Thyroid gland (tissue), 4 donors: ENCODE measurements at regions not wholly inside any gene's neighbourhood (a gene's known extent, or its start where the extent isn't known, plus 50 kb on each side); places are given as distances from the start of the nearest gene placed in this dataset.

Source experiments
- DNase-seq, 2 donors: peaks; one replicate each; pipeline ENCODE4 v3.0.0-alpha.2; 2019
- H3K27ac ChIP-seq, 3 donors: fragments of 200-600 bp; sonication (generic); 1 replicate in 2 of 3; 2 replicates in 1 of 3; pipeline ENCODE4 v1.5.1; 2016 to 2019; ENCODE audit warnings: mild to moderate bottlenecking in 1 of 3, moderate library complexity in 1 of 3
- H3K27me3 ChIP-seq: fragments of 200-600 bp; sonication (generic); one replicate; pipeline ENCODE4 v1.5.1; 2019
- H3K36me3 ChIP-seq, 2 donors: fragments of 200-600 bp; sonication (generic); one replicate each; pipeline ENCODE4 v1.5.1; 2016 to 2019
- H3K4me1 ChIP-seq, 2 donors: fragments of 200-600 bp; sonication (generic); one replicate each; pipeline ENCODE4 v1.5.1; 2017 to 2019
- H3K4me3 ChIP-seq, 3 donors: fragments of 200-600 bp; sonication (generic); replicated peaks in 1 of 3; 1 replicate in 2 of 3; 2 replicates in 1 of 3; pipeline ENCODE4 v1.5.1; 2016; ENCODE audit warnings: mild to moderate bottlenecking in 1 of 3
- H3K9me3 ChIP-seq: fragments of 200-600 bp; sonication (generic); one replicate; pipeline ENCODE4 v1.5.1; 2017
- POLR2A ChIP-seq, 2 donors: fragments of 450-650 bp; IDR thresholded peaks; one replicate each; pipeline ENCODE4 v1.6.1; 2017; ENCODE audit warnings: antibody characterized with exemption in 2 of 2, mild to moderate bottlenecking in 2 of 2, moderate library complexity in 1 of 2
- WGBS, 2 donors: methylation state at CpG; one replicate each; pipeline ENCODE4 v1.1.5; 2017; 5-methylcytosine and 5-hydroxymethylcytosine counted together
- intact Hi-C: fragments of 100-400 bp; cut with DNase I; formaldehyde crosslinking; loops from one replicate; pipeline ENCODE4 v1.15.1; 2023
- TF ChIP-seq, protein P1 (sequence below), 6 experiments: fragments of 200-600 bp in 3 of 6; fragments of 450-650 bp in 3 of 6; sonication (generic) in 3 of 6; IDR thresholded peaks; one replicate each; pipeline ENCODE4 v1.5.1; 2016 to 2019; ENCODE audit warnings: antibody characterized with exemption in 6 of 6, mild to moderate bottlenecking in 2 of 6, inconsistent platforms in 1 of 6, moderate library complexity in 1 of 6

DNA sequence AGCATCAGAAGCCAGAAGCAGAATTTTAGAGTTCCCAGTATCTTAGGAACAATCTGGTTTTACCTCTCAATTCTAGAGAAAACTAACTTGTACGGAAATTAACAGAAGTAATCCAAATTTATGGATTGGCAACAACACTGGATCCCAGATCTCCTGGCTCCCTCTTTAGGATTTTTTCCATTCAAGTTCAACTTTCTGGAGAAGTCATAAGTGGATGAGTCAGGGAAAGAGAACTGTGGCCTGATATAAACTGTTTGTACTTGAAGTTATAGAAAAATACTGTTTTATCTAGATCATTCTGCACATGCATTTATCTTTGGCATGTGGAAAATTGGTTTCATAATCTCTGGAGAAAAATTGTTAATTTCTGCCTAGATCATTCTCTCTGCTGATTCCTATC is 380.4 kb downstream of the PCDH7 start:
- Histone ChIP-seq H3K9me3 (no peaks in the 10 kb centered on the region), H3K36me3 (no peaks in the 10 kb centered on the region), H3K27ac (no peak overlapping the region), H3K4me3 (no peak overlapping the region), H3K4me1 (no peaks in the 10 kb centered on the region), H3K27me3 (no peaks in the 10 kb centered on the region)
- TF ChIP-seq, protein P1, sequence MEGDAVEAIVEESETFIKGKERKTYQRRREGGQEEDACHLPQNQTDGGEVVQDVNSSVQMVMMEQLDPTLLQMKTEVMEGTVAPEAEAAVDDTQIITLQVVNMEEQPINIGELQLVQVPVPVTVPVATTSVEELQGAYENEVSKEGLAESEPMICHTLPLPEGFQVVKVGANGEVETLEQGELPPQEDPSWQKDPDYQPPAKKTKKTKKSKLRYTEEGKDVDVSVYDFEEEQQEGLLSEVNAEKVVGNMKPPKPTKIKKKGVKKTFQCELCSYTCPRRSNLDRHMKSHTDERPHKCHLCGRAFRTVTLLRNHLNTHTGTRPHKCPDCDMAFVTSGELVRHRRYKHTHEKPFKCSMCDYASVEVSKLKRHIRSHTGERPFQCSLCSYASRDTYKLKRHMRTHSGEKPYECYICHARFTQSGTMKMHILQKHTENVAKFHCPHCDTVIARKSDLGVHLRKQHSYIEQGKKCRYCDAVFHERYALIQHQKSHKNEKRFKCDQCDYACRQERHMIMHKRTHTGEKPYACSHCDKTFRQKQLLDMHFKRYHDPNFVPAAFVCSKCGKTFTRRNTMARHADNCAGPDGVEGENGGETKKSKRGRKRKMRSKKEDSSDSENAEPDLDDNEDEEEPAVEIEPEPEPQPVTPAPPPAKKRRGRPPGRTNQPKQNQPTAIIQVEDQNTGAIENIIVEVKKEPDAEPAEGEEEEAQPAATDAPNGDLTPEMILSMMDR (IDR thresholded peaks at IDR 0.05), result no peak
- TF ChIP-seq POLR2A (IDR thresholded peaks at IDR 0.05), result no peak
- intact Hi-C loops, result no loop called here
- DNase-seq, result no peak
- WGBS, 2 donors, result 71 to 87% methylated on average over 1 of the region's 1 CpG

DNA sequence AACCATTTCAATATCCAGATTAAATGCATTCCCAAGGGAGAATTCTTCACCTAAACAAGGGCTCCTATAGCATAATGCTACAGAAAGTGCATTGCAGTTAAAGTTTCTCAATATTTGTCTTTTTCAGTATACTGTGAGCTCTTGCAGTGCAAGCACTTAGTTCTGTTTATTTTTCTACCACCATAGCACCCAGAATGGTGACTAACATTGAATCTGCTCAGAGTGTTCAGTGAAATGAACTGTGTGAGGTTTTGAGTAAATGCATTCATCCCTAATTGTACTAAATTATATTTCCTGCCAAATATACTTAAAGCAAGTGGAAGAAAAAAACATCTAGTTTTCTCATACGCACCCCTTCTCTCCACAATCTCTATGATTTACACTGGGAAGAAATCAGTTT is 383.9 kb downstream of the PCDH7 start:
- Histone ChIP-seq H3K9me3 (no peaks in the 10 kb centered on the region), H3K4me3 (no peak overlapping the region), H3K27ac (no peak overlapping the region), H3K27me3 (no peaks in the 10 kb centered on the region), H3K36me3 (no peaks in the 10 kb centered on the region), H3K4me1 (no peaks in the 10 kb centered on the region)
- TF ChIP-seq, protein P1 (IDR thresholded peaks at IDR 0.05), result no peak
- TF ChIP-seq POLR2A (IDR thresholded peaks at IDR 0.05), result no peak
- WGBS, 2 donors, result 87 to 93% methylated on average over 1 of the region's 1 CpG
- DNase-seq, result no peak
- intact Hi-C loops, result no loop called here

DNA sequence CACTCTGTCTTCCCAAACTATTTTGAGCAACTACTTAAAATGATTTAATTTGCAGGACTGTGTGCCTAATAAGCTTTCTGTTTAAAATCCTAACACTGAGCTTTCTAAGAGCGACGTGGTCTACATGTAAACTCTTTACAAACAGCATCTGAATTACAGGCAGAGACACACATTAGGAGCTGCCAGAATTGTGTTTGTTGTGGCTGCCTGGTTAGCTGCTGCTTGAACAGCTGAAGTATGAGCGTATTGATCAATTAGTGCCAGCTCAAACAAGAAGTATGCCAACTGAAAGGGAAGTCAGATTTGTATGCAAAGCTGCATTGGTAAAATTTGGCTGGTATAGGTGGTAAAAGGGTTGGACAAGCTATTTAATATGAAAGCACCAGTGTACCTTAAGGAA is 384.4 kb downstream of the PCDH7 start:
- Histone ChIP-seq H3K9me3 (no peaks in the 10 kb centered on the region), H3K27me3 (no peaks in the 10 kb centered on the region), H3K4me1 (no peaks in the 10 kb centered on the region), H3K4me3 (no peak overlapping the region), H3K36me3 (no peaks in the 10 kb centered on the region), H3K27ac (no peak overlapping the region)
- intact Hi-C loops, result no loop called here
- no peak for TF ChIP-seq POLR2A (IDR thresholded peaks at IDR 0.05)
- TF ChIP-seq, protein P1 (IDR thresholded peaks at IDR 0.05), result no peak
- WGBS, 2 donors, result 92 to 94% methylated on average over 3 of the region's 3 CpGs
- no peak for DNase-seq

DNA sequence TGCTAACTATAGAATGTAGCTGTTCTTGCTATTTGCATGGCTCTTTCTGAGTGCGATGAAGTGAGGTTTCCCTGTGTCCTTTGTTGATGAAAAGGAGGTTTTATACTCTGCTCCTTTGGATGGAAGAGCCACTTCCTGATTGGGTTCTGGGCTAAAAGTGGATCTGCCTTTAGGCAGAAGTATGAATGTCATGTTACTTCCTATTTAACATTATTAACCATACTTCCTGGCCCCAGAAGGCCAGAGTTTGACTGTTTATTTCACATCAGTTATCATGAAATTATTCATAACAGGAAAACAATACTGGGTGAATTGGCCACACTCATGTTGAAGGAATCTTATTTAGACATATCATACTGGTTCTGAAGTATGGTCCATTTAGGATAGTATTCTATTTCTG is 386.2 kb downstream of the PCDH7 start:
- Histone ChIP-seq H3K27me3 (no peaks in the 10 kb centered on the region), H3K4me3 (no peak overlapping the region), H3K9me3 (no peaks in the 10 kb centered on the region), H3K27ac (no peak overlapping the region), H3K36me3 (no peaks in the 10 kb centered on the region), H3K4me1 (no peaks in the 10 kb centered on the region)
- 64 to 75% methylated on average over 1 of the region's 1 CpG for WGBS, 2 donors
- intact Hi-C loops, result no loop called here
- DNase-seq, result no peak
- TF ChIP-seq POLR2A (IDR thresholded peaks at IDR 0.05), result no peak
- TF ChIP-seq, protein P1 (IDR thresholded peaks at IDR 0.05), result no peak

DNA sequence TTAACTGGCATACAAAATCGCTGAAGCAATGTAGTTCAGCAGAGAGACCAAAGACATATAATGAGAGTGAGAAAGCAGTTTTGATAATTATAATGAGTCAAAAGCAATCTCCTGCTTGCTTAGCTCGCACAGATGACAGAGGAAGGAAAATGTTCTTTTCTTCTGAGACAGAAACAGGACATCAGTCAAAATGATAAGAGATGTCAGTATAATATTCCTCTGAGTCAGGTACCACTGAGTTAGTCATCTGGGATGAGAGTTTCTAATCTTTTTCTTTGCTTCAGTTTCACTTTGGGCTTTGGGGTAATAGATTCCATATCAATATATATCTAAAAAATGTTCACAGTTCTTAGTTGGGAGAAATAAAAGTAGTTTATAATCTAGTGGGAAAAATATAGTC is 387.2 kb downstream of the PCDH7 start:
- intact Hi-C loops, result no loop called here
- DNase-seq, result no peak
- Histone ChIP-seq H3K27me3 (no peaks in the 10 kb centered on the region), H3K36me3 (no peaks in the 10 kb centered on the region), H3K4me1 (no peaks in the 10 kb centered on the region), H3K27ac (no peak overlapping the region), H3K9me3 (no peaks in the 10 kb centered on the region), H3K4me3 (no peak overlapping the region)
- 82 to 87% methylated on average over 2 of the region's 2 CpGs for WGBS, 2 donors
- TF ChIP-seq, protein P1 (IDR thresholded peaks at IDR 0.05), result no peak
- no peak for TF ChIP-seq POLR2A (IDR thresholded peaks at IDR 0.05)
